ENCODE measurements at regions not wholly inside any gene's neighbourhood (a gene's known extent, or its start where the extent isn't known, plus 50 kb on each side); places are given as distances from the start of the nearest gene placed in this dataset.

GRCh38 chrX:117835034-117835433, 281.6 kb downstream of the KLHL13 start:
- TF ChIP-seq YY1 (IDR thresholded peaks at IDR 0.05) (no peak), TAF1 (conservative IDR thresholded peaks at IDR 0.05) (no peak), JUND (IDR thresholded peaks at IDR 0.05) (no peak), ATF3 (IDR thresholded peaks at IDR 0.05) (no peak), RXRA (IDR thresholded peaks at IDR 0.05) (no peak), EGR1 (IDR thresholded peaks at IDR 0.05; ENCODE audit: low read depth in 2 of 2) (no peak), FOXA1 (IDR thresholded peaks at IDR 0.05) (no peak), RAD21 (IDR thresholded peaks at IDR 0.05) (no peak), HNF4A (conservative IDR thresholded peaks at IDR 0.05) (no peak)
- TF ChIP-seq, protein P1, sequence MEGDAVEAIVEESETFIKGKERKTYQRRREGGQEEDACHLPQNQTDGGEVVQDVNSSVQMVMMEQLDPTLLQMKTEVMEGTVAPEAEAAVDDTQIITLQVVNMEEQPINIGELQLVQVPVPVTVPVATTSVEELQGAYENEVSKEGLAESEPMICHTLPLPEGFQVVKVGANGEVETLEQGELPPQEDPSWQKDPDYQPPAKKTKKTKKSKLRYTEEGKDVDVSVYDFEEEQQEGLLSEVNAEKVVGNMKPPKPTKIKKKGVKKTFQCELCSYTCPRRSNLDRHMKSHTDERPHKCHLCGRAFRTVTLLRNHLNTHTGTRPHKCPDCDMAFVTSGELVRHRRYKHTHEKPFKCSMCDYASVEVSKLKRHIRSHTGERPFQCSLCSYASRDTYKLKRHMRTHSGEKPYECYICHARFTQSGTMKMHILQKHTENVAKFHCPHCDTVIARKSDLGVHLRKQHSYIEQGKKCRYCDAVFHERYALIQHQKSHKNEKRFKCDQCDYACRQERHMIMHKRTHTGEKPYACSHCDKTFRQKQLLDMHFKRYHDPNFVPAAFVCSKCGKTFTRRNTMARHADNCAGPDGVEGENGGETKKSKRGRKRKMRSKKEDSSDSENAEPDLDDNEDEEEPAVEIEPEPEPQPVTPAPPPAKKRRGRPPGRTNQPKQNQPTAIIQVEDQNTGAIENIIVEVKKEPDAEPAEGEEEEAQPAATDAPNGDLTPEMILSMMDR (IDR thresholded peaks at IDR 0.05; ENCODE audit: low read depth, low read length, missing input control): no peak
